Adrenal gland (tissue), 5 donors: ENCODE measurements at regions not wholly inside any gene's neighbourhood (a gene's known extent, or its start where the extent isn't known, plus 50 kb on each side); places are given as distances from the start of the nearest gene placed in this dataset.
"Not testable (repeated sequence)": the region's sequence is repeated elsewhere in the genome, so short reads cannot be mapped to it uniquely, and the experiment has no call there.

Source experiments
- POLR2A ChIP-seq, 2 donors: fragments of 450-650 bp; IDR thresholded peaks; one replicate each; pipeline ENCODE4 v1.6.1; 2017; ENCODE audit warnings: antibody characterized with exemption in 2 of 2, mild to moderate bottlenecking in 2 of 2, moderate library complexity in 1 of 2
- TF ChIP-seq, protein P1 (sequence below), 6 experiments: fragments of 450-650 bp in 4 of 6; fragments of 200-600 bp in 2 of 6; sonication (generic) in 1 of 6; IDR thresholded peaks; 1 replicate in 5 of 6; 2 replicates in 1 of 6; pipeline versions ENCODE4 v1.5.1 to v1.8.0; 2016 to 2021; ENCODE audit warnings: antibody characterized with exemption in 6 of 6, mild to moderate bottlenecking in 2 of 6, moderate library complexity in 1 of 6
- donor health status: DM: no; HTN: no; CAD: no.

DNA sequence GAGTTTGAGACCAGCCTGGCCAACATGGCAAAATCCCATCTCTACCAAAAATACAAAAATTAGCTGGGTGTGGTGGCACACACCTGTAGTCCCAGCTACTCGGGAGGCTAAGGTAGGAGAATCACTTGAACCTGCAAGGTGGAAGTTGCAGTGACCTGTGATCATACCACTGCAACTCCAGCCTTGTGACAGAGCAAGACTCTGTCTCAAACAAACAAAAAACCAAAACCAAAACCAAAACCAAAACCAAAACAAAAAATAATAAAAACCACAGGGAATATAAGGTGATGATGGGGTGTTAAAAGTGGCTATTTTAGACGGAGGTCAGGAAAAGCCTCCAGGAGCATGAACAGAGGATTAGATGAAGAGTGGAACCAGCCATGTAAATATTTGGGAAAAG lies 96.3 kb upstream of the ARRDC3 start:
- TF ChIP-seq, protein P1, sequence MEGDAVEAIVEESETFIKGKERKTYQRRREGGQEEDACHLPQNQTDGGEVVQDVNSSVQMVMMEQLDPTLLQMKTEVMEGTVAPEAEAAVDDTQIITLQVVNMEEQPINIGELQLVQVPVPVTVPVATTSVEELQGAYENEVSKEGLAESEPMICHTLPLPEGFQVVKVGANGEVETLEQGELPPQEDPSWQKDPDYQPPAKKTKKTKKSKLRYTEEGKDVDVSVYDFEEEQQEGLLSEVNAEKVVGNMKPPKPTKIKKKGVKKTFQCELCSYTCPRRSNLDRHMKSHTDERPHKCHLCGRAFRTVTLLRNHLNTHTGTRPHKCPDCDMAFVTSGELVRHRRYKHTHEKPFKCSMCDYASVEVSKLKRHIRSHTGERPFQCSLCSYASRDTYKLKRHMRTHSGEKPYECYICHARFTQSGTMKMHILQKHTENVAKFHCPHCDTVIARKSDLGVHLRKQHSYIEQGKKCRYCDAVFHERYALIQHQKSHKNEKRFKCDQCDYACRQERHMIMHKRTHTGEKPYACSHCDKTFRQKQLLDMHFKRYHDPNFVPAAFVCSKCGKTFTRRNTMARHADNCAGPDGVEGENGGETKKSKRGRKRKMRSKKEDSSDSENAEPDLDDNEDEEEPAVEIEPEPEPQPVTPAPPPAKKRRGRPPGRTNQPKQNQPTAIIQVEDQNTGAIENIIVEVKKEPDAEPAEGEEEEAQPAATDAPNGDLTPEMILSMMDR (IDR thresholded peaks at IDR 0.05): not testable (repeated sequence)
- TF ChIP-seq POLR2A (IDR thresholded peaks at IDR 0.05): not testable (repeated sequence)
